GM23248 (cell line): ENCODE measurements at regions not wholly inside any gene's neighbourhood (a gene's known extent, or its start where the extent isn't known, plus 50 kb on each side); places are given as distances from the start of the nearest gene placed in this dataset.

Experiments used
- EZH2 ChIP-seq: fragments of 200-600 bp; sonication (generic); IDR thresholded peaks from 2 replicates; pipeline ENCODE4 v1.6.1; 2018; ENCODE audit warnings: antibody characterized with exemption, mild to moderate bottlenecking; ENCODE audit not compliant: insufficient read depth, poor library complexity, severe bottlenecking
- EZH2phosphoT487 ChIP-seq: fragments of 200-600 bp; sonication (generic); IDR thresholded peaks from 2 replicates; pipeline ENCODE4 v1.6.1; 2018; ENCODE audit warnings: antibody characterized with exemption, moderate library complexity, mild to moderate bottlenecking, low read depth; ENCODE audit not compliant: insufficient read depth

GRCh38 chr16:82231008-82231787 is 61.2 kb upstream of the MPHOSPH6 start:
- TF ChIP-seq EZH2 = no peak
- no peak for TF ChIP-seq EZH2phosphoT487
